ENCODE measurements at regions not wholly inside any gene's neighbourhood (a gene's known extent, or its start where the extent isn't known, plus 50 kb on each side); places are given as distances from the start of the nearest gene placed in this dataset.

GRCh38 chr10:131775433-131775832 lies 125.4 kb upstream of the PPP2R2D start:
- Histone ChIP-seq H3K9me3 (replicated peaks in 1 of 2; ENCODE audit: control insufficient read depth in 1 of 2, insufficient read depth in 1 of 2, low read length in 2 of 2) (peaks cover 40 to 55% of the 10 kb centered on the region in 2 donors), H3K4me2 (replicated peaks; ENCODE audit: extremely low read depth, low read length, poor library complexity, severe bottlenecking) (no peak overlapping the region), H3K4me3 (replicated peaks in 1 of 3; ENCODE audit: low read depth in 2 of 3, low read length in 3 of 3) (no peak overlapping the region), H3K79me2 (ENCODE audit: insufficient read depth, low read length) (no peaks in the 10 kb centered on the region), H4K20me1 (ENCODE audit: insufficient read depth, low read length) (no peaks in the 10 kb centered on the region), H2AFZ (ENCODE audit: insufficient read depth, low read depth, low read length, poor library complexity, severe bottlenecking) (no peak overlapping the region), H3K9ac (ENCODE audit: insufficient read depth, low read length, poor library complexity, severe bottlenecking) (no peak overlapping the region), H3K4me1 (ENCODE audit: control insufficient read depth in 1 of 2, insufficient read depth in 2 of 2, low read length in 2 of 2) (no peaks in the 10 kb centered on the region), H3K27me3 (ENCODE audit: control insufficient read depth in 2 of 2, insufficient read depth in 2 of 2, low read length in 2 of 2) (no peaks in the 10 kb centered on the region), H3K27ac (ENCODE audit: low read depth in 1 of 2, low read length in 2 of 2) (no peak overlapping the region), H3K36me3 (replicated peaks in 1 of 2; ENCODE audit: control insufficient read depth in 1 of 2, insufficient read depth in 2 of 2, low read length in 2 of 2) (no peaks in the 10 kb centered on the region)
- Mint-ChIP-seq H3K36me3 (no peaks in the 10 kb centered on the region), H3K27ac (no peak overlapping the region), H3K9me3 (peaks cover 37 to 56% (median 44%) of the 10 kb centered on the region in 7 donors), H3K4me1 (no peaks in the 10 kb centered on the region), H3K4me3 (no peak overlapping the region), H3K27me3 (ENCODE audit: low read depth in 3 of 3) (peaks cover 1 to 4% (median 2%) of the 10 kb centered on the region in 3 donors)
- no peak for DNase-seq
- intact Hi-C loops (cut with micrococcal nuclease), result no loop called here
- TF ChIP-seq, protein P1, sequence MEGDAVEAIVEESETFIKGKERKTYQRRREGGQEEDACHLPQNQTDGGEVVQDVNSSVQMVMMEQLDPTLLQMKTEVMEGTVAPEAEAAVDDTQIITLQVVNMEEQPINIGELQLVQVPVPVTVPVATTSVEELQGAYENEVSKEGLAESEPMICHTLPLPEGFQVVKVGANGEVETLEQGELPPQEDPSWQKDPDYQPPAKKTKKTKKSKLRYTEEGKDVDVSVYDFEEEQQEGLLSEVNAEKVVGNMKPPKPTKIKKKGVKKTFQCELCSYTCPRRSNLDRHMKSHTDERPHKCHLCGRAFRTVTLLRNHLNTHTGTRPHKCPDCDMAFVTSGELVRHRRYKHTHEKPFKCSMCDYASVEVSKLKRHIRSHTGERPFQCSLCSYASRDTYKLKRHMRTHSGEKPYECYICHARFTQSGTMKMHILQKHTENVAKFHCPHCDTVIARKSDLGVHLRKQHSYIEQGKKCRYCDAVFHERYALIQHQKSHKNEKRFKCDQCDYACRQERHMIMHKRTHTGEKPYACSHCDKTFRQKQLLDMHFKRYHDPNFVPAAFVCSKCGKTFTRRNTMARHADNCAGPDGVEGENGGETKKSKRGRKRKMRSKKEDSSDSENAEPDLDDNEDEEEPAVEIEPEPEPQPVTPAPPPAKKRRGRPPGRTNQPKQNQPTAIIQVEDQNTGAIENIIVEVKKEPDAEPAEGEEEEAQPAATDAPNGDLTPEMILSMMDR (IDR thresholded peaks at IDR 0.05), result no peak
- WGBS (ENCODE audit: insufficient coverage), result 79% methylated on average over 16 of the region's 16 CpGs

- H3K27me3 Mint-ChIP-seq (ENCODE audit: low read depth in 3 of 3), result peaks cover 1 to 4% (median 2%) of the 10 kb centered on the region in 3 donors
- intact Hi-C loops (cut with micrococcal nuclease), result no loop called here
- TF ChIP-seq, protein P1 (IDR thresholded peaks at IDR 0.05), result no peak
- Histone ChIP-seq H3K36me3 (replicated peaks in 1 of 2; ENCODE audit: control insufficient read depth in 1 of 2, insufficient read depth in 2 of 2, low read length in 2 of 2) (no peaks in the 10 kb centered on the region), H3K4me1 (ENCODE audit: control insufficient read depth in 1 of 2, insufficient read depth in 2 of 2, low read length in 2 of 2) (no peaks in the 10 kb centered on the region), H4K20me1 (ENCODE audit: insufficient read depth, low read length) (no peaks in the 10 kb centered on the region), H2AFZ (ENCODE audit: insufficient read depth, low read depth, low read length, poor library complexity, severe bottlenecking) (no peak overlapping the region), H3K27ac (ENCODE audit: low read depth in 1 of 2, low read length in 2 of 2) (no peak overlapping the region), H3K79me2 (ENCODE audit: insufficient read depth, low read length) (no peaks in the 10 kb centered on the region), H3K4me2 (replicated peaks; ENCODE audit: extremely low read depth, low read length, poor library complexity, severe bottlenecking) (no peak overlapping the region), H3K9ac (ENCODE audit: insufficient read depth, low read length, poor library complexity, severe bottlenecking) (no peak overlapping the region), H3K27me3 (ENCODE audit: control insufficient read depth in 2 of 2, insufficient read depth in 2 of 2, low read length in 2 of 2) (no peaks in the 10 kb centered on the region), H3K9me3 (replicated peaks in 1 of 2; ENCODE audit: control insufficient read depth in 1 of 2, insufficient read depth in 1 of 2, low read length in 2 of 2) (peaks cover 42 to 59% of the 10 kb centered on the region in 2 donors), H3K4me3 (replicated peaks in 1 of 3; ENCODE audit: low read depth in 2 of 3, low read length in 3 of 3) (no peak overlapping the region)
- no peaks in the 10 kb centered on the region for H3K36me3 Mint-ChIP-seq
- 86% methylated on average over 5 of the region's 11 CpGs for WGBS (ENCODE audit: insufficient coverage)
- no peak overlapping the region for H3K4me3 Mint-ChIP-seq
- no peaks in the 10 kb centered on the region for H3K4me1 Mint-ChIP-seq
- peaks cover 40 to 58% (median 46%) of the 10 kb centered on the region in 7 donors for H3K9me3 Mint-ChIP-seq
- DNase-seq, result no peak
- H3K27ac Mint-ChIP-seq, result no peak overlapping the region
Measured at GRCh38 chr10:131775833-131776232, 125.0 kb upstream of the PPP2R2D start.

Data from CD14-positive monocyte (primary cell).